Central memory CD4-positive, alpha-beta T cell (primary cell): ENCODE measurements at regions not wholly inside any gene's neighbourhood (a gene's known extent, or its start where the extent isn't known, plus 50 kb on each side); places are given as distances from the start of the nearest gene placed in this dataset.

ENCODE experiments used
- DNase-seq: peaks from one replicate; pipeline ENCODE4 v3.0.0; 2022

GRCh38 chr4:152089584-152089983 lies 328.8 kb upstream of the GATB start:
- DNase-seq: no peak

- no peak for DNase-seq
Measured at GRCh38 chr4:152087335-152087734, 326.5 kb upstream of the GATB start.

GRCh38 chr4:152085657-152086056 lies 324.9 kb upstream of the GATB start:
- no peak for DNase-seq

DNA sequence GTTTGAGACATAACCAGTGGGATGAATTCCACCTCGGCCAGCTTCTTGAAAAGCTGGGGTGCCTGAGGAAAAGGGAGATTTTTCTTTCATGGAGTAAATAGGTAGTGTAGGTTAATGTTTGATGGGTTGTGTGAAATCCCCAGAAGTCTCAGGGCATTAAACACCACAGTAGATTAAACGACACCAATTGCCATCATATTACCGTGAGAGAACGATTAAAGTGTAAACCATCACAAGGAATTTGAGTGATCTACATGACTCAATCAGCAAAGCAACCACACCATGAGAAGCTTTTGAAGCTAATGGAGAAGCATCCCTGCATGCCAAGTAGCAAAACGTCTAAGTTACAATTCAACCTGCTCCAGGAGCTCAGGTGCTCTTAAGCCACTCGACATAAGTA lies 322.5 kb upstream of the GATB start:
- DNase-seq: no peak

DNA sequence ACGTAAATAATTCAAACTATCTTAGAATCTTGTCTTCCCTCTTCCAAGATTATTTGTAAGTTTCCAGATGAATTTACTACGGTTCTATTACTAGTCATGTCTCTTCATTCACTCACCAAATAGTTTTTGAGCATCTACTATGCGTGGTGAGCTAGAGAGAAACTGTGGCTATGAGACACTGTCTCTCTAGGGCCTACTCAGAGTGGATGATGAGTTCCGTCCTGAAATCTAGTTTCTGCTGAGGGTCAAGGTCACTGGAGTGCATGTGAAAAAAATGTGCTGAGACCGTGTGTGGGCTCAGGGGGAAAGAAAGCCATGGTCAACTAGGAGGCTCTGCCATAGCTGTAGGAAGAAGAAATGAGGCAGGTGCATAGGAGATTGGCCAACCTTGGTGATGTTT lies 320.2 kb upstream of the GATB start:
- no peak for DNase-seq

DNA sequence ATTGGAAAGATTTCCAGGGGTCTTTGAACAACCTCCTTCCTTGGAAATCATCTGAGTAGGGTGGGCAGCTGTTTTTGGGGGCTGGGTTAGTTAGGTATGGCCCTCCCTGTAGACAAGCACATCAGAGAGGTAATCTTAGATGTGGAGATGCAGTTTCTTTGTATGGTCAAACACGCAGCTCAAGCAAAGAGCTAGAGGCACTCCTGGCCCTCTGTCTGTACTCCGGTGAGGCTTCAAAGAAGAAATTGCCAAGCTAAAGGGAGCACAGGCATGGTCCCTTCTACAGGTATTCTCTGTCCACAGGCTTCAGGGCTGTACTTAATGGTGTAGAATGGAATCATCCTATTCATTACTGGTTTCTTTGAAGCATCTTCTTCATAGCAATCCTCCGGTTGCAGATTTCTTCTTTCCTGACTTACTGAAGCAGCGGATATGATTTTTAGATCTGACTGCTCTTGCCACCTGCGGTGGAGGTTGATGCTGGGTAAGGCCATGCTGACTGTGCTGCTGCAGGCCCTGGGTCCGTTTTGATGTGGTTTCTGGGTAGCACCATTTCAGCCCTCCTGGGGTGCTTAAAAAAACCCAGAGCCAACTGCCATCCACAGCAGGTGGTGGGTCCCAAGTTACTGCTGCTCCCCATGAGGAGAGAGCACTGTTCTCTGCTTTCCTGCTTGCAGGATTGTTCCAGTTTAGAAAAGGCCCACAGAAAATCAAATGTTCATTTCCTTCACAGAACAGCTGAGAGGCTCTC lies 318.9 kb upstream of the GATB start:
- peak; percentile 64 for DNase-seq

- no peak for DNase-seq
Measured at GRCh38 chr4:152079079-152079478, 318.3 kb upstream of the GATB start.

GRCh38 chr4:152077582-152077981 lies 316.8 kb upstream of the GATB start:
- DNase-seq: no peak

- no peak for DNase-seq
Measured at GRCh38 chr4:152075253-152075928, 314.6 kb upstream of the GATB start.

GRCh38 chr4:152074573-152074972 lies 313.8 kb upstream of the GATB start:
- no peak for DNase-seq

GRCh38 chr4:152074088-152074437 lies 313.3 kb upstream of the GATB start:
- DNase-seq: no peak

DNA sequence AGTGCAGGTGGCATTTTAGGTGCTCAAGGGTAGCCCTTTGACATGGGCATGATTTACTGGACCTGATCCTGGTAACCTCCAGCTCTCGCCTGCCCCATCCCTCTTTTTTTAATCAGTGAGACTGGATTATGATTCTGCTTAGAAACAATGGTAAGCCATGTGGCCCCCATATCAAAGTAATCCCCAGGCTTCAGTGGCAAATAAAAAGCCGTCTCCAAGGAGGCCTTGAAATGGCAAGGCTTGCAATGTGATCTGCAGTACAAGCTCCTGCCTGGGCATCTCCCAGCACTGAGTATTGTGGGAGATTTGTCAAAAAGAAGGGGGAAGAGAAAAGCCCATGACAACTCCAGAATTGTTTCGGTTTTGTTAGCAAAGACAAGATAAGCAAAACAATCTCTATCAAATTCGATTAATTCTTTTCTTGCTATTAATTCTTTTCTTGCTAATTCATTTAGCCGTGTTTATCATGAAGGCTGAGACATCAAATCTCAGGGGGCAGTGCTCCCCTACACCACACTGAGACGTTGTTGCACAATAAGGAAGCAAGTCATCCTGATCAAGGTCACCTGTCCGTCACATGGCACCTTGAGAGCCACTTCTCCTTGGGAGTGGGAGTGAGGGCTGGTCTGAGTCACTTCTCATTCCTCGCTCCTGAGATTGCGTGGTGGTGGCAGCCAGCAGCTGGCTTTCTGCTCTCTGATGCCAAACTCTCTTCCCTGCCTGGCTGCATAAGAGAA lies 312.7 kb upstream of the GATB start:
- DNase-seq: no peak

DNA sequence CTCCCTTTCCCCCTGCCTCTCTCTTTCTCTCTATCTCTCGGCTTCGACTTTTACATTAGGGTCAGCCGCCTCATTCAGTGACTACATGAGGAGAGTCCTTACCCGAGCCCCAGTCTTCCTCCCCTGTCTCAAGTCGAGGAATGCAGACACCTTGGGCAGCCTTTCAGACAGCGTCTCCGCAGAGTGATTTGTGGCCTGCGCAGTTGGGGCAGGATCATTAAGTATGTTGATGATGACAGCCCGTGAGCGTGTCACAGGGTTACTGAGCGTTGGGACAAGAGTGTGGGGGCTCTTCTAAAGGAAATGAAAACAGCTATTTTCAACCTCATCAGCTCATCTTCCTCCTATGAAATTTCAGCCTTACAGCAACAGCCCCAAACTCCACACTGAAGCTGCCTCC lies 312.1 kb upstream of the GATB start:
- no peak for DNase-seq

DNA sequence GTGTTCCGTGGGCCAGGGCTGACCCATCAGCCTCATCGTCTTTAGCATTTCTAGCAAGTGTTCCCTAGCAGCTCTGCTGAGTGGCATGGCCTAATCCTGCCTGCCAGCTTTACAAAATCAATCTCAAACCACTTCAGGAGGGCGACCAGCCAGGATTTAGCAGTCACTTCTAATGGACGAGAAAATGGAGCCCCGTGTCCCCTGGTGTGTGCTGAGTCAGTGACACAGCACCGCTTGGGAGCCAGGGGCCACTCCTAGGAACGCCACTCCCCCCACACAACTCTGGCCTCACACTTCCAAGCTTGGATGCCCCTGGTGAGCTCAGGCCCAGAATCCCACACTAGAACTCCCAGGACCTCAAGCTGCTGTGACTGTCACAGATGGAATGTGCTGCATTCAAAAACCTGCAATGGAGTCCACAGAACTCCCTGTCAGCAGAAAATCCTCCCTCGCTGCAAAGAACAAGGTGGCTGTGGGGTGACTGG lies 311.2 kb upstream of the GATB start:
- DNase-seq: no peak

DNA sequence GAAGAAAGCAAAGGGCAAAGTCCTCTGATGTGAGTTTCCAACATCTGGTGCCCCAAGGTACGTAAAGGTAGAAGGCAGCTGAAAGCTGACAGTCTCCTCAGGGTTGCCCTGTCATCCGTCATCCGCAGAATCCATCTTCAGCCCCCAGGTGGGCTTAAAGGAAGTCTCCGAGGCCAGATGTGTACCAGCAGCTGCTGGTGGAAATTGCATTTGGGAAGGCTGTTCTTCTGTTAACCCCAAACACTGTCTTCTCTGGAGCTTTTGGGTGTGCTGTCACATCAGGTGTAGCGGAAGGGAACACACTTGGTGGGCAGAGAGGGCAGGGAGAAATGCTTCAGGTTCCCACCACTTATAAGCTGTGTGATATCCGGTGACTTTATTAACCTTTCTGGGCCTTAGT lies 310.0 kb upstream of the GATB start:
- DNase-seq: no peak

DNA sequence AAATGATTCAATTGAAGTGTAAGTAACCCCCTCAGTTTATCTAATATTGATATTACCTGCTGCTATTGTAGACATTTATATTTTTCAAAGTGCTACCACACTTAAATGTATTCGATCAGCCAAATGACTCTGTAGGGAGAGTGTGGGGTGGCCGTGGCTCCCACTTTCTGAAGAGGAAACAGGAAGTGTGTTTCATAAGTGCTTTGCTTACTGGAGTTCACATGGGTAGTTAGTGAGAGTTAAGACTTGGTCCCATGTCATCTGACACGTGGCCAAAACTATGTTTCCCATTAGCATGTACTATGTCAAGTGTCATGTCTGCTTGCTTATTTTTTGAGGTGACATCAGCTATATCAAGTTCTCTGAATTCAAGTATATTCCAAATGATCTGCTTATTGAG lies 308.1 kb upstream of the GATB start:
- no peak for DNase-seq

DNA sequence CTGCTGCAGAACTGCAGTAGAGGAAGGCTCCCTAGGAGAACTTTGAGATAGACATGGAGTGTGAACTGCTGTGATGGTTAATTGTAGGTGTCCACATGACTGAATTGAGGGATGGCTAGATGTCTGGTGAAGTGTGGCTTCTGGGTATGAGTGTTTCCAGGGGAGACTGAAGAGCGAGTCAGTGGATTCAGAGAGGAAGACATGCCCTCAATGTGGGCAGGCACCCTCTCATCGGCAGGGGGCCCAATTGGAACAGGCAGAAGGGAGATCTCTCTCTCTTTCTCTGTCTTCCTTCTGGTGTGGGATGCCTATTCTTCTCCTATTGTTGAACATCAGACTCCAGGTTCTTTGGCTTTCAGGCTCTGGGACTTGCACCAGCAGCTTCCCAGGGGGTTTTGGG lies 304.7 kb upstream of the GATB start:
- DNase-seq: no peak

GRCh38 chr4:152064753-152065152 lies 303.9 kb upstream of the GATB start:
- no peak for DNase-seq

DNA sequence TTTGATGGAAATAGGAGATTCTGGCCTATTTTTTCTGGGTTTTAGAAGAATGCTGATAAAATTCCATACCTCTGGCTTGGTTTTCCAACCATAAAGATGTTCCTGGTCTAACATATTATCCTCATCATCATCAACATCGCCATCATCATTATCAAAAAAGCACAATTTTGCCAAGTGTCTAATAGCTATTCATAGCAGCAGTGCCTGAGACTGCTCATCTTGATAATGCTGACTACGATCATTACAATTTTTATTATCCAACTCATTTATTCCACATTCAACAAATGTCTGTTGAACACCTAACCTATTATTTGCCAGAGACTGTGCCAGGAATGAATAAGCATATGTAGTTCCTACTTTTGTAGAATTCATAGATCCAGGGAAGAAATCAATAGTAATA lies 303.5 kb upstream of the GATB start:
- DNase-seq: no peak

DNA sequence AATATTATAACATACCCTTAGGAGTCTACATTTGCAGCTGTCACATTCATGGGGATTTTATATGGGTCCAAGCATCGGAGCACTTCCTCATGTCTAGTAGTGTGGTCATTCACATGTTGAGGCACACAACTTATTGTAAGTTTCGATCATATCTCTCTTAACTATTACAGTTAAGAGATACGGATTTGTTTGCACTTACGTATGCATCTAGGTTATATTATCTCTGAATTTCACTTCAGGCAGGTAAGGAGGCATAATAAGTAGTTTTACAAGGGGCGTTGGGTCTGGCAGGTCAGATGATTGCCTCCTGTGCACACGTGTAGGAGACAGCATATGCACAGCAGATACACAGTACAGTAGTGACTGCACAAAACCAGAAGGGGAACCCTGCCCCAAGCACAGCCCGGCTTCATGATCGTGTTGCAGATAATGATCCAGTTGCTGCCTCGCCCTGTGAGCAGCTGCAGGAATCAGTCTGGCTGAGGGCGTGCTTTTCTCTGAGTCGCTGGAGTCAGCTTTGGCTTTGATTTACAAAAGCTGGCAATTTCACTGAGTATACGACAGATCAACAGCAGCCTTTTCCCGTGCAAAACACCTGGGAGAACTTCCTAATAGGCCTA lies 302.9 kb upstream of the GATB start:
- peak; percentile 56 for DNase-seq

DNA sequence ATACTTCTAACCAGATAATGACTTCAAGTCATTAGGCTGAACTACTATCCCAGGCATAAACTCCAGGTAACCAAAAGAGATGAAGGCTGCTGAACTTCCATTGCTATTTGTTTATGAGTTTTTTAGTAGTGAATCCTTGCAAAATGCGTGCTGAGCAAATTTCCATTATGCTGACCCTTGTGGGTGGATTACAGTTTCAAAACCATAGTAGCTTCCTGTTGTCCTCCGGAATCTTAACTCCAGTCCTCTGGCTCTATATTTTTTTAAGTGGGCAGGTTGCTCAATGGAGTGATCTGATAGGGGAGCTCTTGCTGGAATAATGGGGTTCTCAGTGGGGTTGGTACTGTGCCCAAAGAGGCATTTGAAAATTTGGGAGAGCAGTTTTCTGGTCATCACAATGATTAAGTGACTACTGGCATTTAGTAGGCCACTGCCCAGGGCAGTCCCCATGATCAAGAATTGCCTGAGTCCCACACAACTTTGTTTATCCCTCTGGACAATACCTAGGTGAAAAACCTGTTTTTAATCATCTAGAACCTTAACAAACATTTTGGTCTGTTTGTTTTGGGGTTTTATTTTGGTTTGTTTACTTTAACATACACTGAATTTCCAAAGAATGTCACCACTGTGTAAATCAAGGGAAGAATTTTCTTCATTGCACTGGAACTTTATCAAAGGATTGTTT lies 302.3 kb upstream of the GATB start:
- DNase-seq: no peak

GRCh38 chr4:152054731-152055130 lies 293.9 kb upstream of the GATB start:
- DNase-seq: no peak
